ENCODE measurements at regions not wholly inside any gene's neighbourhood (a gene's known extent, or its start where the extent isn't known, plus 50 kb on each side); places are given as distances from the start of the nearest gene placed in this dataset.
"Not testable (repeated sequence)": the region's sequence is repeated elsewhere in the genome, so short reads cannot be mapped to it uniquely, and the experiment has no call there.

DNA sequence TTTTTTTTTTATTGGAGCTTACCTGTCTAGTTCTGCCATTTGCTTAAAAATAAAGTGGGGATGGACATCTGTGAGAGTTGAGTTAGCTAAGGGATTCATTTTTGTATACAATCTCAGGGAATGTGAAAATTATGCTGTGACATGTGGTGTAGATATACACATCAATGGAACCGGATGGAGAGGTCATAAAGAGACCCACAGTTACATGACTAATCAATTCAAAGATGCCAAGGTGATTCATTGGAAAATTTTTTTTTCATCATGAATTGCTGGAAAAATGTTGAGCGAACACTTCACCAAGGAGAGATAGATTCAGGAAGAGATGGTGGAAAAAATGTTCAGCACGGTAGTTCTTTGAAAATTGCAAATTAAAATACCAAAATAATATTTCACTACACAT lies 605.4 kb upstream of the KIF2B start:
- Mint-ChIP-seq H3K9me3 (ENCODE audit: unreplicated experiment) (peaks cover 7% of the 10 kb centered on the region), H3K27me3 (ENCODE audit: insufficient read depth, unreplicated experiment) (no peaks in the 10 kb centered on the region), H3K4me1 (ENCODE audit: insufficient read depth, unreplicated experiment) (no peaks in the 10 kb centered on the region), H3K4me3 (ENCODE audit: unreplicated experiment) (no peak overlapping the region), H3K36me3 (ENCODE audit: insufficient read depth, unreplicated experiment) (no peaks in the 10 kb centered on the region), H3K27ac (ENCODE audit: low read depth, unreplicated experiment) (no peak overlapping the region)
- intact Hi-C loops (cut with micrococcal nuclease), result no loop called here
- POLR2A ChIA-PET, result no interaction called here
- no peak for DNase-seq (ENCODE audit: unreplicated experiment)
- CTCF ChIA-PET, result no interaction called here
- no TSS peak for BruUV-seq (replicated peaks)
- TF ChIP-seq, protein P1, sequence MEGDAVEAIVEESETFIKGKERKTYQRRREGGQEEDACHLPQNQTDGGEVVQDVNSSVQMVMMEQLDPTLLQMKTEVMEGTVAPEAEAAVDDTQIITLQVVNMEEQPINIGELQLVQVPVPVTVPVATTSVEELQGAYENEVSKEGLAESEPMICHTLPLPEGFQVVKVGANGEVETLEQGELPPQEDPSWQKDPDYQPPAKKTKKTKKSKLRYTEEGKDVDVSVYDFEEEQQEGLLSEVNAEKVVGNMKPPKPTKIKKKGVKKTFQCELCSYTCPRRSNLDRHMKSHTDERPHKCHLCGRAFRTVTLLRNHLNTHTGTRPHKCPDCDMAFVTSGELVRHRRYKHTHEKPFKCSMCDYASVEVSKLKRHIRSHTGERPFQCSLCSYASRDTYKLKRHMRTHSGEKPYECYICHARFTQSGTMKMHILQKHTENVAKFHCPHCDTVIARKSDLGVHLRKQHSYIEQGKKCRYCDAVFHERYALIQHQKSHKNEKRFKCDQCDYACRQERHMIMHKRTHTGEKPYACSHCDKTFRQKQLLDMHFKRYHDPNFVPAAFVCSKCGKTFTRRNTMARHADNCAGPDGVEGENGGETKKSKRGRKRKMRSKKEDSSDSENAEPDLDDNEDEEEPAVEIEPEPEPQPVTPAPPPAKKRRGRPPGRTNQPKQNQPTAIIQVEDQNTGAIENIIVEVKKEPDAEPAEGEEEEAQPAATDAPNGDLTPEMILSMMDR (IDR thresholded peaks at IDR 0.05; ENCODE audit: unreplicated experiment), result no peak

DNA sequence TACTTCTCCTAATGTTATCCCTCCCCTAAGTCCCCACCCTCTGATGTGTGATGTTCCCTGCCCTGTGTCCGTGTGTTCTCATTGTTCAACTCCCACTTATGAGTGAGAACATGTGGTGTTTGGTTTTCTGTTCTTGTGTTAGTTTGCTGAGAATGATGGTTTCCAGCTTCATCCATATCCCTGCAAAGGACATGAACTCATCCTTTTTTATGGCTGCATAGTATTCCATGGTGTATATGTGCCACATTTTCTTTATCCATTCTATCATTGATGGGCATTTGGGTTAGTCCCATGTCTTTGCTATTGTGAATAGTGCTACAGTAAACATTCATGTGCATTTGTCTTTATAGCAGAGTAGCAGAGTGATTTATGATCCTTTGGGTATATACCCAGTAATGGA lies 613.8 kb upstream of the KIF2B start:
- intact Hi-C loops (cut with micrococcal nuclease); POLR2A ChIA-PET; DNase-seq (ENCODE audit: unreplicated experiment); H3K9me3 Mint-ChIP-seq (ENCODE audit: unreplicated experiment); H3K36me3 Mint-ChIP-seq (ENCODE audit: insufficient read depth, unreplicated experiment); H3K27ac Mint-ChIP-seq (ENCODE audit: low read depth, unreplicated experiment); BruUV-seq (replicated peaks); H3K4me1 Mint-ChIP-seq (ENCODE audit: insufficient read depth, unreplicated experiment); H3K4me3 Mint-ChIP-seq (ENCODE audit: unreplicated experiment): not testable (repeated sequence)
- H3K27me3 Mint-ChIP-seq (ENCODE audit: insufficient read depth, unreplicated experiment), result peaks cover 10% of the 10 kb centered on the region
- CTCF ChIA-PET, result interaction anchor here (1.5 kb wide), 1 partner anchor 23 kb away, joined by 3 read pairs; no protein-coding TSS in a partner anchor

- ChIA-PET POLR2A (no interaction called here), CTCF (no interaction called here)
- peaks cover 4% of the 10 kb centered on the region for H3K36me3 Mint-ChIP-seq (ENCODE audit: insufficient read depth, unreplicated experiment)
- H3K27me3 Mint-ChIP-seq (ENCODE audit: insufficient read depth, unreplicated experiment), result peaks cover 4% of the 10 kb centered on the region
- DNase-seq (ENCODE audit: unreplicated experiment), result peak; percentile 17
- no TSS peak for BruUV-seq (replicated peaks)
- H3K4me1 Mint-ChIP-seq (ENCODE audit: insufficient read depth, unreplicated experiment), result peaks cover 14% of the 10 kb centered on the region
- TF ChIP-seq, protein P1 (IDR thresholded peaks at IDR 0.05; ENCODE audit: unreplicated experiment), result no peak
- H3K4me3 Mint-ChIP-seq (ENCODE audit: unreplicated experiment), result no peak overlapping the region
- no peak overlapping the region for H3K27ac Mint-ChIP-seq (ENCODE audit: low read depth, unreplicated experiment)
- intact Hi-C loops (cut with micrococcal nuclease), result loop anchor here (2.0 kb wide), 1 partner anchor 980 kb away; no protein-coding TSS in a partner anchor
- no peaks in the 10 kb centered on the region for H3K9me3 Mint-ChIP-seq (ENCODE audit: unreplicated experiment)
These were observed 629.7 kb upstream of the KIF2B start for GRCh38 chr17:53193044-53193443.

DNA sequence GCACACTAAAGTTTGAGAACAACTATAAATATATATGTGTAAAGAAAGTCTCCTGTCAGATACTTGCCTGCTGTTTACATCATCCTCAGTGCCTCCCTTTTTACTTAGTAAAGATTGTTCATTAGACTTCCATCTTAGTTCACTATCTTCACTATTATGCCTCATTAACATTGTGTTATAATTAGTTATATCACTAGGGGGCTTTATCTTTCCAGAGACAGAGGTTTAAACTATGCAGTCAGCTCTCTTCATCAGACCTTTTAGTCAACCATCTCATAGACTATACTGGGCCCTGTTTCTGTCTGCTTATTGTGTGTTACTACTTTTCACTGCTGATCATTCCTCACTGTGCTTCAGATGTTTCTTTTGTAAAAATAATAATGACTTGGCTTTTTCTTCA lies 630.8 kb upstream of the KIF2B start:
- Mint-ChIP-seq H3K36me3 (ENCODE audit: insufficient read depth, unreplicated experiment) (peaks cover 4% of the 10 kb centered on the region), H3K4me1 (ENCODE audit: insufficient read depth, unreplicated experiment) (peaks cover 14% of the 10 kb centered on the region), H3K27me3 (ENCODE audit: insufficient read depth, unreplicated experiment) (peaks cover 8% of the 10 kb centered on the region), H3K27ac (ENCODE audit: low read depth, unreplicated experiment) (no peak overlapping the region), H3K4me3 (ENCODE audit: unreplicated experiment) (no peak overlapping the region), H3K9me3 (ENCODE audit: unreplicated experiment) (no peaks in the 10 kb centered on the region)
- TF ChIP-seq, protein P1 (IDR thresholded peaks at IDR 0.05; ENCODE audit: unreplicated experiment), result no peak
- ChIA-PET POLR2A (no interaction called here), CTCF (interaction anchor here (0.8 kb wide), 1 partner anchor 961 kb away, joined by 4 read pairs; no protein-coding TSS in a partner anchor)
- peak; percentile 2 for DNase-seq (ENCODE audit: unreplicated experiment)
- intact Hi-C loops (cut with micrococcal nuclease), result loop anchor here (2.0 kb wide), 1 partner anchor 981 kb away; no protein-coding TSS in a partner anchor
- BruUV-seq (replicated peaks), result no TSS peak

DNA sequence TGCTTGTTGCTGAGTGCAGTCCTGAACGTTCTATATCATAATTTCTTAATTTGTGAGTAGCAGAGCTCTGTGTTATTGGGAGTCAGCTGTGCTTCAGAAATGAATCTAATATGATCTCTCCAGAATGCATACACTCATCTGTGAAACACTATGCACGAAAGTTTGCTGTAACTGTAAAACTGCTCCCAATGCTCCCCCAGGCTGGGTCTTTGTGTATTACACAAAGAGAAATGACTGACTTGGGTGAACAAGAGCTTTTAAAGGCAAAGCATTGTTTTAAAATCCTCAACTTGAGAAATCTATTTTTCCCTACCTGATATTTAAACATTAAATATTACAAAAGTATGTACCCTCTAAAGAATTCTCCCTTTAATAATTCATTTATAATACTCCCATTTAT lies 636.7 kb upstream of the KIF2B start:
- TF ChIP-seq, protein P1 (IDR thresholded peaks at IDR 0.05; ENCODE audit: unreplicated experiment), result no peak
- DNase-seq (ENCODE audit: unreplicated experiment), result no peak
- no peak overlapping the region for H3K27ac Mint-ChIP-seq (ENCODE audit: low read depth, unreplicated experiment)
- ChIA-PET CTCF (interaction anchor here (0.9 to 1.3 kb wide), 4 partner anchors 9 to 331 kb away, joined by 3 to 4 read pairs (median 3); no protein-coding TSS in a partner anchor), POLR2A (interaction anchor here (0.6 to 0.9 kb wide), 2 partner anchors 10 to 16 kb away, joined by 3 read pairs; no protein-coding TSS in a partner anchor)
- H3K27me3 Mint-ChIP-seq (ENCODE audit: insufficient read depth, unreplicated experiment), result peaks cover 47% of the 10 kb centered on the region
- H3K4me1 Mint-ChIP-seq (ENCODE audit: insufficient read depth, unreplicated experiment), result no peaks in the 10 kb centered on the region
- no peaks in the 10 kb centered on the region for H3K36me3 Mint-ChIP-seq (ENCODE audit: insufficient read depth, unreplicated experiment)
- peaks cover 8% of the 10 kb centered on the region for H3K9me3 Mint-ChIP-seq (ENCODE audit: unreplicated experiment)
- no TSS peak for BruUV-seq (replicated peaks)
- intact Hi-C loops (cut with micrococcal nuclease), result no loop called here
- no peak overlapping the region for H3K4me3 Mint-ChIP-seq (ENCODE audit: unreplicated experiment)
